SK-N-SH (cell line): ENCODE measurements at regions not wholly inside any gene's neighbourhood (a gene's known extent, or its start where the extent isn't known, plus 50 kb on each side); places are given as distances from the start of the nearest gene placed in this dataset.

ENCODE experiments used
- EP300 ChIP-seq, 2 experiments: IDR thresholded peaks; 2 replicates each; pipeline versions ENCODE4 v1.4.0 to v1.6.1; 2012; ENCODE audit warnings: borderline replicate concordance in 1 of 2, low read depth in 1 of 2, low read length in 1 of 2
- REST ChIP-seq: IDR thresholded peaks from 2 replicates; pipeline ENCODE4 v1.6.1; 2012; ENCODE audit warnings: mild to moderate bottlenecking, low read depth, low read length, moderate library complexity
- SMC3 ChIP-seq: IDR thresholded peaks from 2 replicates; pipeline ENCODE4 v1.6.1; 2012; ENCODE audit warnings: low read depth, low read length, improper control_type of control experiment
- TEAD4 ChIP-seq: IDR thresholded peaks from 2 replicates; pipeline ENCODE4 v1.4.0; 2012; ENCODE audit warnings: mild to moderate bottlenecking, borderline replicate concordance; ENCODE audit not compliant: insufficient read depth
- YY1 ChIP-seq: IDR thresholded peaks from 2 replicates; pipeline ENCODE4 v1.4.0; 2012; ENCODE audit warnings: low read depth, mild to moderate bottlenecking
- TF ChIP-seq, protein P1 (sequence below): fragments of 200-600 bp; sonication (generic); IDR thresholded peaks from 2 replicates; pipeline ENCODE4 v1.6.1; 2017; ENCODE audit warnings: antibody characterized with exemption, mild to moderate bottlenecking, moderate library complexity
- TF ChIP-seq, protein P2 (sequence below): fragments of 150-350 bp; IDR thresholded peaks from 2 replicates; pipeline ENCODE4 v1.6.1; 2016; ENCODE audit warnings: mild to moderate bottlenecking, low read depth, low read length
- TF ChIP-seq, protein P3 (sequence below): fragments of 150-350 bp; IDR thresholded peaks from 2 replicates; pipeline ENCODE4 v1.6.1; 2017; ENCODE audit warnings: antibody characterized with exemption, low read length, low read depth, borderline replicate concordance

GRCh38 chr13:44803390-44803789, 185.9 kb downstream of the NUFIP1 start:
- TF ChIP-seq TEAD4 (no peak), SMC3 (no peak), YY1 (no peak), REST (no peak), EP300 (IDR thresholded peaks at IDR 0.05; ENCODE audit: borderline replicate concordance in 1 of 2, low read depth in 1 of 2, low read length in 1 of 2) (no peak)
- TF ChIP-seq, protein P1, sequence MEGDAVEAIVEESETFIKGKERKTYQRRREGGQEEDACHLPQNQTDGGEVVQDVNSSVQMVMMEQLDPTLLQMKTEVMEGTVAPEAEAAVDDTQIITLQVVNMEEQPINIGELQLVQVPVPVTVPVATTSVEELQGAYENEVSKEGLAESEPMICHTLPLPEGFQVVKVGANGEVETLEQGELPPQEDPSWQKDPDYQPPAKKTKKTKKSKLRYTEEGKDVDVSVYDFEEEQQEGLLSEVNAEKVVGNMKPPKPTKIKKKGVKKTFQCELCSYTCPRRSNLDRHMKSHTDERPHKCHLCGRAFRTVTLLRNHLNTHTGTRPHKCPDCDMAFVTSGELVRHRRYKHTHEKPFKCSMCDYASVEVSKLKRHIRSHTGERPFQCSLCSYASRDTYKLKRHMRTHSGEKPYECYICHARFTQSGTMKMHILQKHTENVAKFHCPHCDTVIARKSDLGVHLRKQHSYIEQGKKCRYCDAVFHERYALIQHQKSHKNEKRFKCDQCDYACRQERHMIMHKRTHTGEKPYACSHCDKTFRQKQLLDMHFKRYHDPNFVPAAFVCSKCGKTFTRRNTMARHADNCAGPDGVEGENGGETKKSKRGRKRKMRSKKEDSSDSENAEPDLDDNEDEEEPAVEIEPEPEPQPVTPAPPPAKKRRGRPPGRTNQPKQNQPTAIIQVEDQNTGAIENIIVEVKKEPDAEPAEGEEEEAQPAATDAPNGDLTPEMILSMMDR = no peak
- TF ChIP-seq, protein P2, sequence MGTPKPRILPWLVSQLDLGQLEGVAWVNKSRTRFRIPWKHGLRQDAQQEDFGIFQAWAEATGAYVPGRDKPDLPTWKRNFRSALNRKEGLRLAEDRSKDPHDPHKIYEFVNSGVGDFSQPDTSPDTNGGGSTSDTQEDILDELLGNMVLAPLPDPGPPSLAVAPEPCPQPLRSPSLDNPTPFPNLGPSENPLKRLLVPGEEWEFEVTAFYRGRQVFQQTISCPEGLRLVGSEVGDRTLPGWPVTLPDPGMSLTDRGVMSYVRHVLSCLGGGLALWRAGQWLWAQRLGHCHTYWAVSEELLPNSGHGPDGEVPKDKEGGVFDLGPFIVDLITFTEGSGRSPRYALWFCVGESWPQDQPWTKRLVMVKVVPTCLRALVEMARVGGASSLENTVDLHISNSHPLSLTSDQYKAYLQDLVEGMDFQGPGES = no peak
- TF ChIP-seq, protein P3, sequence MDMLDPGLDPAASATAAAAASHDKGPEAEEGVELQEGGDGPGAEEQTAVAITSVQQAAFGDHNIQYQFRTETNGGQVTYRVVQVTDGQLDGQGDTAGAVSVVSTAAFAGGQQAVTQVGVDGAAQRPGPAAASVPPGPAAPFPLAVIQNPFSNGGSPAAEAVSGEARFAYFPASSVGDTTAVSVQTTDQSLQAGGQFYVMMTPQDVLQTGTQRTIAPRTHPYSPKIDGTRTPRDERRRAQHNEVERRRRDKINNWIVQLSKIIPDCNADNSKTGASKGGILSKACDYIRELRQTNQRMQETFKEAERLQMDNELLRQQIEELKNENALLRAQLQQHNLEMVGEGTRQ = no peak
